K562 (cell line): ENCODE measurements at regions not wholly inside any gene's neighbourhood (a gene's known extent, or its start where the extent isn't known, plus 50 kb on each side); places are given as distances from the start of the nearest gene placed in this dataset.

ENCODE experiments used
- CC2D1A ChIP-seq: fragments of 450-650 bp; IDR thresholded peaks from 2 replicates; pipeline ENCODE4 v1.6.1; 2017; ENCODE audit warnings: mild to moderate bottlenecking
- ETV6 ChIP-seq, 3 experiments: fragments of 150-350 bp in 1 of 3; sonication (generic) in 1 of 3; formaldehyde crosslinking in 1 of 3; IDR thresholded peaks; 2 replicates each; pipeline versions ENCODE4 v1.6.1 to v1.8.0; 2014 to 2022; ENCODE audit warnings: borderline replicate concordance in 2 of 3, low read depth in 2 of 3, antibody characterized with exemption in 1 of 3, low read length in 1 of 3, mild to moderate bottlenecking in 1 of 3, missing genetic modification reagents in 1 of 3
- FOXP1 ChIP-seq: sonication (generic); formaldehyde crosslinking; IDR thresholded peaks from 2 replicates; pipeline ENCODE4 v1.8.0; 2022; ENCODE audit warnings: mild to moderate bottlenecking, missing genetic modification reagents
- GABPB1 ChIP-seq: sonication (generic); formaldehyde crosslinking; IDR thresholded peaks from 2 replicates; pipeline ENCODE4 v1.8.0; 2022; ENCODE audit warnings: mild to moderate bottlenecking, missing genetic modification reagents
- KAT7 ChIP-seq: sonication (generic); formaldehyde crosslinking; IDR thresholded peaks from 2 replicates; pipeline ENCODE4 v1.8.0; 2022; ENCODE audit warnings: missing genetic modification reagents, mild to moderate bottlenecking, borderline replicate concordance
- MLX ChIP-seq, 2 experiments: fragments of 450-650 bp in 1 of 2; sonication (generic) in 1 of 2; formaldehyde crosslinking; conservative IDR thresholded peaks; 2 replicates each; pipeline versions ENCODE4 v1.4.0 to v1.8.1; 2020 to 2022; ENCODE audit warnings: mild to moderate bottlenecking in 1 of 2, missing genetic modification reagents in 1 of 2
- MYC ChIP-seq, 2 experiments: fragments of 250-450 bp in 1 of 2; sonication (Bioruptor Pico) in 1 of 2; IDR thresholded peaks; 2 replicates each; pipeline versions ENCODE4 v1.5.1 to v1.6.1; 2012 to 2021; ENCODE audit warnings: low read depth in 2 of 2, borderline replicate concordance in 1 of 2, improper control_type of control experiment in 1 of 2, low read length in 1 of 2, mild to moderate bottlenecking in 1 of 2, moderate library complexity in 1 of 2
- NFRKB ChIP-seq: fragments of 450-650 bp; IDR thresholded peaks from 2 replicates; pipeline ENCODE4 v1.6.1; 2016; ENCODE audit warnings: low read depth
- RB1 ChIP-seq: fragments of 450-650 bp; IDR thresholded peaks from 2 replicates; pipeline ENCODE4 v1.6.1; 2017; ENCODE audit warnings: low read depth, mild to moderate bottlenecking
- SIRT6 ChIP-seq: IDR thresholded peaks from one replicate; pipeline ENCODE4 v1.6.1; 2012; ENCODE audit warnings: low read depth, mild to moderate bottlenecking, control low read depth, inconsistent platforms, low read length, moderate library complexity
- SMAD4 ChIP-seq: fragments of 250-450 bp; sonication (Bioruptor Pico); conservative IDR thresholded peaks from 2 replicates; pipeline ENCODE4 v1.8.0; 2021; ENCODE audit warnings: inconsistent platforms, mild to moderate bottlenecking, moderate library complexity
- TEAD1 ChIP-seq, 2 experiments: fragments of 450-650 bp in 1 of 2; sonication (generic) in 1 of 2; formaldehyde crosslinking; IDR thresholded peaks; 2 replicates each; pipeline versions ENCODE4 v1.4.0 to v1.8.0; 2020 to 2022; ENCODE audit warnings: mild to moderate bottlenecking in 2 of 2, missing genetic modification reagents in 1 of 2
- ZNF175 ChIP-seq: fragments of 200-800 bp; sonication (Bioruptor generic); IDR thresholded peaks from 2 replicates; pipeline ENCODE4 v1.6.1; 2016; ENCODE audit warnings: low read depth, mild to moderate bottlenecking, missing genetic modification characterization, missing compliant biosample characterization
- ZNF436 ChIP-seq: fragments of 250-450, 450-650 bp; sonication (Bioruptor Pico); formaldehyde crosslinking; IDR thresholded peaks from 2 replicates; pipeline ENCODE4 v1.7.0; 2020; ENCODE audit warnings: mild to moderate bottlenecking
- ZNF512 ChIP-seq: IDR thresholded peaks from 2 replicates; pipeline ENCODE4 v1.6.1; 2016; ENCODE audit warnings: missing genetic modification characterization, missing compliant biosample characterization
- TF ChIP-seq, protein P1 (sequence below): sonication (generic); formaldehyde crosslinking; IDR thresholded peaks from 2 replicates; pipeline ENCODE4 v1.8.1; 2023; ENCODE audit warnings: mild to moderate bottlenecking, missing genetic modification reagents
- TF ChIP-seq, protein P2 (sequence below), 2 experiments: fragments of 250-450 bp in 1 of 2; fragments of 450-650 bp in 1 of 2; sonication (Bioruptor Pico) in 1 of 2; IDR thresholded peaks; 2 replicates each; pipeline versions ENCODE4 v1.6.1 to v1.8.0; 2016 to 2021; ENCODE audit warnings: mild to moderate bottlenecking in 2 of 2, moderate library complexity in 2 of 2, missing compliant biosample characterization in 1 of 2, missing genetic modification characterization in 1 of 2
- TF ChIP-seq, protein P3 (sequence below): fragments of 450-650 bp; IDR thresholded peaks from 2 replicates; pipeline ENCODE4 v1.6.1; 2014; ENCODE audit warnings: low read depth, mild to moderate bottlenecking, moderate library complexity, borderline replicate concordance

DNA sequence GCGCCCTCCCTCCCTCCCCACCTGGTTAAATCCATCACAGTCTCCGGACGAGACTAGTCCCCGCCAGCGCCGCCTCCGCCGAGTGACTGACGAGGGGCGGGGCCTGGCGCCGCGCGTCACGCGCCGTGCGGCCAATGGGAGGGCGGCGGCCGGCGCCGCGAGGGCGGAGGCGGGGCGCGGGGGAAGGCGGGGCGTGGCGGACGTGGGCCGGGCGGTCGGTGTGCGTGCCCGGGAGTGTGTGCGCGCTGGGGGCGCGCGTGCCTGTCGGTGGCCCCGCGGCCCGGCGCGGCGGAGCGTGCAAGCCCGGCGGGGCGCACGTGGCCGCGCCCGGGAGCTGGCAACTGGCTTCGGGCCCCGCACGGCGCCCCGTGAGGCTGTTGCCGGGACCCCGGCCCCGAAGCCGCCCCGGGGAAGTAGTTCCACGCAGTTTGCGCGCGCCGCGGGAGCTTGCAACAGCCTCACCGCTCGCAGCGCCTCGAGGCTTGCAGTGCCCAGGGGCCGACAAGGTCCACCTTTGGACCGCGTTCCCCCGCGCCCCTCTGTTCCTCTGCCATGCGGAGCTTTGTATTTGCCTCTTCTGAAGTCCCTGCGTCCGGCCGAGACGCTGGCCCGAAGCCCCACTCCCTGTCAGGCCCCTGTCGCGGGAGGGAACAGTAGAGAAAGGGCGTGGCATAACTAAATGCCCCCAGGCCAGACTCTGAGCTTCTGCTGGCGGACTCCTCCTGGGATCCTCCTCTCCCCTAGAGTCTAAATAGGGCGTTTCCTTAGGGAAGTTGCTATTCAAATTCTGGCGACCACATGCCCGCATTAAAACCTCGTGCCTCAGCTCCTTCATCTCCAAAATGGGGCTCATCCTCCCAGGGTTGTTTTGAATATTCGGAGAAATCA, 400.9 kb downstream of the SHQ1 start (continued):
- TF ChIP-seq, protein P1, sequence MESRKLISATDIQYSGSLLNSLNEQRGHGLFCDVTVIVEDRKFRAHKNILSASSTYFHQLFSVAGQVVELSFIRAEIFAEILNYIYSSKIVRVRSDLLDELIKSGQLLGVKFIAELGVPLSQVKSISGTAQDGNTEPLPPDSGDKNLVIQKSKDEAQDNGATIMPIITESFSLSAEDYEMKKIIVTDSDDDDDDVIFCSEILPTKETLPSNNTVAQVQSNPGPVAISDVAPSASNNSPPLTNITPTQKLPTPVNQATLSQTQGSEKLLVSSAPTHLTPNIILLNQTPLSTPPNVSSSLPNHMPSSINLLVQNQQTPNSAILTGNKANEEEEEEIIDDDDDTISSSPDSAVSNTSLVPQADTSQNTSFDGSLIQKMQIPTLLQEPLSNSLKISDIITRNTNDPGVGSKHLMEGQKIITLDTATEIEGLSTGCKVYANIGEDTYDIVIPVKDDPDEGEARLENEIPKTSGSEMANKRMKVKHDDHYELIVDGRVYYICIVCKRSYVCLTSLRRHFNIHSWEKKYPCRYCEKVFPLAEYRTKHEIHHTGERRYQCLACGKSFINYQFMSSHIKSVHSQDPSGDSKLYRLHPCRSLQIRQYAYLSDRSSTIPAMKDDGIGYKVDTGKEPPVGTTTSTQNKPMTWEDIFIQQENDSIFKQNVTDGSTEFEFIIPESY (CRISPR knock-in tag): no peak
- TF ChIP-seq MLX (CRISPR knock-in tag; conservative IDR thresholded peaks at IDR 0.05) (peak in 1 of 2 experiments; percentile 93; a peak in 2 of 4 replicates), SMAD4 (peak; percentile 95), ETV6 (IDR thresholded peaks at IDR 0.05; ENCODE audit: borderline replicate concordance in 1 of 2, low read depth in 2 of 2, low read length in 1 of 2) (no peak), ETV6 (CRISPR knock-in tag; IDR thresholded peaks at IDR 0.05; ENCODE audit: borderline replicate concordance) (peak; percentile 80; the same call in 1 of the 2 replicates), ZNF175 (CRISPR knock-in tag) (peak; percentile 57; the same call in 1 of the 2 replicates), RB1 (peak; percentile 63), MYC (IDR thresholded peaks at IDR 0.05; ENCODE audit: low read depth, low read length) (peak; percentile 63), MYC (CRISPR knock-in tag; IDR thresholded peaks at IDR 0.05; ENCODE audit: borderline replicate concordance, low read depth) (no peak), ZNF436 (CRISPR knock-in tag) (no peak), GABPB1 (CRISPR knock-in tag) (no peak; the same call in 1 of the 2 replicates), ZNF512 (no peak), TEAD1 (CRISPR knock-in tag; IDR thresholded peaks at IDR 0.05) (peak in 1 of 2 experiments; percentile 85; a peak in 1 of 4 replicates), SIRT6 (no peak), KAT7 (CRISPR knock-in tag) (peak; percentile 75; the same call in 1 of the 2 replicates), NFRKB (no peak), FOXP1 (CRISPR knock-in tag) (peak; percentile 88; the same call in 1 of the 2 replicates), CC2D1A (no peak)
- TF ChIP-seq, protein P2, sequence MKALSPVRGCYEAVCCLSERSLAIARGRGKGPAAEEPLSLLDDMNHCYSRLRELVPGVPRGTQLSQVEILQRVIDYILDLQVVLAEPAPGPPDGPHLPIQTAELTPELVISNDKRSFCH (CRISPR knock-in tag; IDR thresholded peaks at IDR 0.05): no peak
- TF ChIP-seq, protein P2 (tag; IDR thresholded peaks at IDR 0.05): peak; percentile 86
- TF ChIP-seq, protein P3, sequence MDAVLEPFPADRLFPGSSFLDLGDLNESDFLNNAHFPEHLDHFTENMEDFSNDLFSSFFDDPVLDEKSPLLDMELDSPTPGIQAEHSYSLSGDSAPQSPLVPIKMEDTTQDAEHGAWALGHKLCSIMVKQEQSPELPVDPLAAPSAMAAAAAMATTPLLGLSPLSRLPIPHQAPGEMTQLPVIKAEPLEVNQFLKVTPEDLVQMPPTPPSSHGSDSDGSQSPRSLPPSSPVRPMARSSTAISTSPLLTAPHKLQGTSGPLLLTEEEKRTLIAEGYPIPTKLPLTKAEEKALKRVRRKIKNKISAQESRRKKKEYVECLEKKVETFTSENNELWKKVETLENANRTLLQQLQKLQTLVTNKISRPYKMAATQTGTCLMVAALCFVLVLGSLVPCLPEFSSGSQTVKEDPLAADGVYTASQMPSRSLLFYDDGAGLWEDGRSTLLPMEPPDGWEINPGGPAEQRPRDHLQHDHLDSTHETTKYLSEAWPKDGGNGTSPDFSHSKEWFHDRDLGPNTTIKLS: peak; percentile 89; the same call in 1 of the 2 replicates
